Thoracic aorta (tissue), 2 donors: ENCODE measurements at regions not wholly inside any gene's neighbourhood (a gene's known extent, or its start where the extent isn't known, plus 50 kb on each side); places are given as distances from the start of the nearest gene placed in this dataset.

Source experiments
- ATAC-seq: fragments of 150-250 bp; one replicate; pipeline ENCODE4 v1.8.0; 2017; ENCODE audit warnings: low read depth; ENCODE audit not compliant: insufficient number of reproducible peaks, low FRiP score
- DNase-seq: peaks from one replicate; pipeline ENCODE4 v3.0.0-alpha.2; 2020; ENCODE audit warnings: low spot score
- H3K27ac ChIP-seq, 2 donors: fragments of 200-600 bp; sonication (generic); 1 replicate in 1 of 2; 2 replicates in 1 of 2; pipeline ENCODE4 v1.5.1; 2016; ENCODE audit warnings: mild to moderate bottlenecking in 2 of 2, moderate library complexity in 2 of 2
- H3K27me3 ChIP-seq: fragments of 200-600 bp; sonication (generic); replicated peaks from 2 replicates; pipeline ENCODE4 v1.6.0; 2016; ENCODE audit warnings: mild to moderate bottlenecking; ENCODE audit not compliant: insufficient read depth
- H3K36me3 ChIP-seq: fragments of 200-600 bp; sonication (generic); one replicate; pipeline ENCODE4 v1.5.1; 2016
- H3K4me1 ChIP-seq, 2 donors: fragments of 200-600 bp; sonication (generic); 1 replicate in 1 of 2; 2 replicates in 1 of 2; pipeline versions ENCODE4 v1.5.1 to v1.6.0; 2016; ENCODE audit warnings: low read depth in 2 of 2, mild to moderate bottlenecking in 1 of 2; ENCODE audit not compliant: control insufficient read depth in 1 of 2
- H3K4me3 ChIP-seq: fragments of 200-600 bp; sonication (generic); 2 replicates; pipeline ENCODE4 v1.5.1; 2016; ENCODE audit warnings: mild to moderate bottlenecking
- H3K9me3 ChIP-seq: fragments of 200-600 bp; sonication (generic); 2 replicates; pipeline ENCODE4 v1.5.1; 2016
- CTCF ChIP-seq: fragments of 200-600 bp; sonication (generic); IDR thresholded peaks from one replicate; pipeline ENCODE4 v1.5.1; 2019; ENCODE audit warnings: antibody characterized with exemption

GRCh38 chr3:35849496-35849895 lies 210.2 kb downstream of the ARPP21 start:
- Histone ChIP-seq H3K4me3 (no peak overlapping the region), H3K36me3 (no peaks in the 10 kb centered on the region), H3K9me3 (no peaks in the 10 kb centered on the region), H3K27ac (no peak overlapping the region), H3K4me1 (no peaks in the 10 kb centered on the region), H3K27me3 (no peaks in the 10 kb centered on the region)
- DNase-seq (no peak), ATAC-seq (no peak)
- no peak for TF ChIP-seq CTCF

- Histone ChIP-seq H3K36me3 (no peaks in the 10 kb centered on the region), H3K27me3 (no peaks in the 10 kb centered on the region), H3K4me1 (no peaks in the 10 kb centered on the region), H3K9me3 (no peaks in the 10 kb centered on the region), H3K4me3 (no peak overlapping the region), H3K27ac (no peak overlapping the region)
- DNase-seq: no peak
- no peak for ATAC-seq
- no peak for TF ChIP-seq CTCF
Measured at GRCh38 chr3:35849963-35850362, 210.6 kb downstream of the ARPP21 start.

GRCh38 chr3:35857004-35857403 lies 217.7 kb downstream of the ARPP21 start:
- ATAC-seq: no peak
- Histone ChIP-seq H3K9me3 (no peaks in the 10 kb centered on the region), H3K4me1 (peaks cover 11 to 12% of the 10 kb centered on the region in 2 donors), H3K36me3 (no peaks in the 10 kb centered on the region), H3K27me3 (no peaks in the 10 kb centered on the region), H3K4me3 (no peak overlapping the region), H3K27ac (no peak overlapping the region)
- no peak for DNase-seq
- TF ChIP-seq CTCF: no peak

- peaks cover 11 to 12% of the 10 kb centered on the region in 2 donors for H3K4me1 ChIP-seq
- H3K4me3 ChIP-seq: no peak overlapping the region
- ATAC-seq: no peak
- no peak for DNase-seq
- no peaks in the 10 kb centered on the region for H3K36me3 ChIP-seq
- H3K27me3 ChIP-seq: no peaks in the 10 kb centered on the region
- no peak overlapping the region for H3K27ac ChIP-seq
- no peaks in the 10 kb centered on the region for H3K9me3 ChIP-seq
- TF ChIP-seq CTCF: no peak
Measured at GRCh38 chr3:35862057-35862456, 222.7 kb downstream of the ARPP21 start.

GRCh38 chr3:35864871-35865270 lies 225.5 kb downstream of the ARPP21 start:
- H3K9me3 ChIP-seq: no peaks in the 10 kb centered on the region
- H3K4me3 ChIP-seq: no peak overlapping the region
- ATAC-seq: no peak
- no peak overlapping the region for H3K27ac ChIP-seq
- H3K36me3 ChIP-seq: no peaks in the 10 kb centered on the region
- no peak for TF ChIP-seq CTCF
- no peaks in the 10 kb centered on the region for H3K27me3 ChIP-seq
- no peak for DNase-seq
- peaks cover 0 to 2% of the 10 kb centered on the region in 2 donors for H3K4me1 ChIP-seq
